ENCODE measurements at regions not wholly inside any gene's neighbourhood (a gene's known extent, or its start where the extent isn't known, plus 50 kb on each side); places are given as distances from the start of the nearest gene placed in this dataset.

DNA sequence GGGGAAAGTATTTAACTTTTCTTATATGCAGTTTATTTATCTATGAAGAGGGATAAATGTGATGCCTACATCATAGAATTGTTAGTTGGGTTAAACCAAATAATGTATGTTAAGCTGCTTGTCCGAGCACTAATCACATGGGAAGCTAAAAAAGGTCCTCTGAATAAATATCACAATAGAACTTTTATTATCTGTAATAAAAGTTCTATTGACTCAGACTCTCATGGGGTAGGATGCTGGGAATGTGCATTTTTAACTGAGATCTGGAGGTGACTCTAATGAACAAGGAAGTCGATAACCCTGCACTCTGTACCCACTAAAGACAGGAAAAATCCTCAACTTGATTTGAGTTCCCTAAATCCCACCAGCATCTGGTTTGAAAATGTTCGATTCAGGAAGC is 205.9 kb upstream of the IL12B start:
- Histone ChIP-seq H3K27me3 (ENCODE audit: control insufficient read depth in 2 of 2, insufficient read depth in 2 of 2, low read length in 2 of 2) (no peaks in the 10 kb centered on the region), H3K9me1 (replicated peaks; ENCODE audit: control insufficient read depth, extremely low read depth, insufficient read depth, low read length) (no peaks in the 10 kb centered on the region), H3K4me3 (replicated peaks in 1 of 3; ENCODE audit: insufficient read depth in 1 of 3, low read depth in 1 of 3, low read length in 3 of 3) (no peak overlapping the region), H3K9ac (replicated peaks; ENCODE audit: extremely low read depth, insufficient read depth, low read length) (no peak overlapping the region), H3K4me2 (ENCODE audit: insufficient read depth, low read length) (no peak overlapping the region), H3K4me1 (ENCODE audit: control insufficient read depth, extremely low read depth, insufficient read depth, low read length) (no peaks in the 10 kb centered on the region), H3K79me2 (ENCODE audit: control insufficient read depth, insufficient read depth, low read length) (no peaks in the 10 kb centered on the region), H3K36me3 (ENCODE audit: control insufficient read depth in 2 of 2, extremely low read depth in 1 of 2, insufficient read depth in 2 of 2, low read length in 2 of 2) (no peaks in the 10 kb centered on the region), H3K27ac (ENCODE audit: insufficient read depth, low read depth, low read length) (no peak overlapping the region), H3K9me3 (replicated peaks; ENCODE audit: control insufficient read depth, insufficient read depth, low read length) (peaks cover 3% of the 10 kb centered on the region), H2AFZ (ENCODE audit: low read depth, low read length) (no peak overlapping the region), H4K20me1 (replicated peaks; ENCODE audit: control insufficient read depth, extremely low read depth, insufficient read depth, low read length) (no peaks in the 10 kb centered on the region)
- BruUV-seq (replicated peaks): no TSS peak
- ChIA-PET POLR2A (no interaction called here), CTCF (no interaction called here)
- TF ChIP-seq MYC (IDR thresholded peaks at IDR 0.05; ENCODE audit: low read depth, low read length): no peak
- no peak for FAIRE-seq
- dilution Hi-C loops (cut with MboI; ENCODE audit: extremely low pct_ligation_motif_present, low sequenced_read_pairs): no loop called here
- intact Hi-C loops (cut with micrococcal nuclease): no loop called here
- DNase-seq (ENCODE audit: low read depth, low spot score): no peak

DNA sequence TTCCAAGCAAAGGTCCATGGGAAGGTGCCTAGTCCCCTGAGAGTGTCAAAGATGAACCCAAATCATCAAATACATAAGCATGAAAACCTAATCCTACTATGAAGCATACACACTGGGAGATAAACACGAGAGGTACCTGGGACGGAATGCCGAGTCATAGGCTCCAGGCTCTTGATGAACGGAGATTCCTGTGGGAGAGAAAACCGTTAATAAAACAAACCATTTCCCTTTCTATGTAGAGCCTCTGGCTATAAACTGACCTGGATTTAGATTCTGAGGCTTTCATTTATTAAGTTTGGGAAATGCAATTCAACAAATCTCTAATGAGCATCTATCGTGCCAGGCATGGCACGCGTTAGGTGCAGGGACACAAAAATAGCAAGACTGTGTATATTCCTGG is 206.4 kb upstream of the IL12B start:
- H3K27me3 ChIP-seq (ENCODE audit: control insufficient read depth in 2 of 2, insufficient read depth in 2 of 2, low read length in 2 of 2): no peaks in the 10 kb centered on the region
- no TSS peak for BruUV-seq (replicated peaks)
- H3K9me3 ChIP-seq (replicated peaks; ENCODE audit: control insufficient read depth, insufficient read depth, low read length): peaks cover 3% of the 10 kb centered on the region
- H3K79me2 ChIP-seq (ENCODE audit: control insufficient read depth, insufficient read depth, low read length): no peaks in the 10 kb centered on the region
- TF ChIP-seq, protein P1, sequence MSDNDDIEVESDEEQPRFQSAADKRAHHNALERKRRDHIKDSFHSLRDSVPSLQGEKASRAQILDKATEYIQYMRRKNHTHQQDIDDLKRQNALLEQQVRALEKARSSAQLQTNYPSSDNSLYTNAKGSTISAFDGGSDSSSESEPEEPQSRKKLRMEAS (IDR thresholded peaks at IDR 0.05; ENCODE audit: insufficient read depth, insufficient read length): no peak
- no peak for TF ChIP-seq FOS (IDR thresholded peaks at IDR 0.05; ENCODE audit: borderline replicate concordance, insufficient read depth, low read length)
- TF ChIP-seq POLR2AphosphoS5 (IDR thresholded peaks at IDR 0.05; ENCODE audit: insufficient read depth, low read depth, low read length): no peak
- TF ChIP-seq, protein P2, sequence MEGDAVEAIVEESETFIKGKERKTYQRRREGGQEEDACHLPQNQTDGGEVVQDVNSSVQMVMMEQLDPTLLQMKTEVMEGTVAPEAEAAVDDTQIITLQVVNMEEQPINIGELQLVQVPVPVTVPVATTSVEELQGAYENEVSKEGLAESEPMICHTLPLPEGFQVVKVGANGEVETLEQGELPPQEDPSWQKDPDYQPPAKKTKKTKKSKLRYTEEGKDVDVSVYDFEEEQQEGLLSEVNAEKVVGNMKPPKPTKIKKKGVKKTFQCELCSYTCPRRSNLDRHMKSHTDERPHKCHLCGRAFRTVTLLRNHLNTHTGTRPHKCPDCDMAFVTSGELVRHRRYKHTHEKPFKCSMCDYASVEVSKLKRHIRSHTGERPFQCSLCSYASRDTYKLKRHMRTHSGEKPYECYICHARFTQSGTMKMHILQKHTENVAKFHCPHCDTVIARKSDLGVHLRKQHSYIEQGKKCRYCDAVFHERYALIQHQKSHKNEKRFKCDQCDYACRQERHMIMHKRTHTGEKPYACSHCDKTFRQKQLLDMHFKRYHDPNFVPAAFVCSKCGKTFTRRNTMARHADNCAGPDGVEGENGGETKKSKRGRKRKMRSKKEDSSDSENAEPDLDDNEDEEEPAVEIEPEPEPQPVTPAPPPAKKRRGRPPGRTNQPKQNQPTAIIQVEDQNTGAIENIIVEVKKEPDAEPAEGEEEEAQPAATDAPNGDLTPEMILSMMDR (IDR thresholded peaks at IDR 0.05; ENCODE audit: extremely low read depth in 1 of 2, insufficient read depth in 1 of 2, low read depth in 1 of 2, low read length in 2 of 2): no peak
- no peak for TF ChIP-seq JUN (IDR thresholded peaks at IDR 0.05; ENCODE audit: borderline replicate concordance, insufficient read depth, insufficient read length, low read depth)
- TF ChIP-seq MYC (IDR thresholded peaks at IDR 0.05; ENCODE audit: low read depth, low read length): no peak
- TF ChIP-seq GATA2 (IDR thresholded peaks at IDR 0.05; ENCODE audit: insufficient read depth, insufficient read length, low read depth, low read length): no peak
- TF ChIP-seq EZH2 (IDR thresholded peaks at IDR 0.05; ENCODE audit: borderline replicate concordance, low read depth, low read length, severe bottlenecking): no peak
- TF ChIP-seq POLR2A (IDR thresholded peaks at IDR 0.05; ENCODE audit: low read depth, low read length): no peak
- FAIRE-seq (no peak), DNase-seq (ENCODE audit: low read depth, low spot score) (no peak)
- no peak overlapping the region for H3K9ac ChIP-seq (replicated peaks; ENCODE audit: extremely low read depth, insufficient read depth, low read length)
- ChIA-PET POLR2A (no interaction called here), CTCF (no interaction called here)
- dilution Hi-C loops (cut with MboI; ENCODE audit: extremely low pct_ligation_motif_present, low sequenced_read_pairs) (no loop called here), intact Hi-C loops (cut with micrococcal nuclease) (no loop called here)
- H3K36me3 ChIP-seq (ENCODE audit: control insufficient read depth in 2 of 2, extremely low read depth in 1 of 2, insufficient read depth in 2 of 2, low read length in 2 of 2): no peaks in the 10 kb centered on the region
- no peaks in the 10 kb centered on the region for H3K4me1 ChIP-seq (ENCODE audit: control insufficient read depth, extremely low read depth, insufficient read depth, low read length)
- H3K27ac ChIP-seq (ENCODE audit: insufficient read depth, low read depth, low read length): no peak overlapping the region
- no peak overlapping the region for H3K4me3 ChIP-seq (replicated peaks in 1 of 3; ENCODE audit: insufficient read depth in 1 of 3, low read depth in 1 of 3, low read length in 3 of 3)
- no peak overlapping the region for H2AFZ ChIP-seq (ENCODE audit: low read depth, low read length)
- H4K20me1 ChIP-seq (replicated peaks; ENCODE audit: control insufficient read depth, extremely low read depth, insufficient read depth, low read length): no peaks in the 10 kb centered on the region
- no peak overlapping the region for H3K4me2 ChIP-seq (ENCODE audit: insufficient read depth, low read length)
- H3K9me1 ChIP-seq (replicated peaks; ENCODE audit: control insufficient read depth, extremely low read depth, insufficient read depth, low read length): no peaks in the 10 kb centered on the region
